Embryonic facial prominence (tissue), 1 donor: ENCODE measurements at regions not wholly inside any gene's neighbourhood (a gene's known extent, or its start where the extent isn't known, plus 50 kb on each side); places are given as distances from the start of the nearest gene placed in this dataset.

Experiments used
- DNase-seq: peaks from one replicate; pipeline ENCODE4 v3.0.0-alpha.2; 2016; ENCODE audit errors: extremely low spot score

GRCh38 chr3:99442599-99442998, 195.8 kb upstream of the COL8A1 start:
- no peak for DNase-seq

GRCh38 chr3:99439892-99440291, 198.5 kb upstream of the COL8A1 start:
- no peak for DNase-seq

- no peak for DNase-seq
Observed at GRCh38 chr3:99434190-99434589, 204.2 kb upstream of the COL8A1 start.

GRCh38 chr3:99430348-99431134, 207.9 kb upstream of the COL8A1 start:
- DNase-seq = no peak

- DNase-seq = no peak
Observed at GRCh38 chr3:99429502-99429901, 208.9 kb upstream of the COL8A1 start.

- DNase-seq = no peak
Observed at GRCh38 chr3:99425930-99426329, 212.5 kb upstream of the COL8A1 start.

- no peak for DNase-seq
Observed at GRCh38 chr3:99419116-99419515, 219.3 kb upstream of the COL8A1 start.

GRCh38 chr3:99418709-99419108, 219.7 kb upstream of the COL8A1 start:
- DNase-seq = no peak

GRCh38 chr3:99418209-99418635, 220.2 kb upstream of the COL8A1 start:
- DNase-seq = no peak

GRCh38 chr3:99413504-99413903, 224.9 kb upstream of the COL8A1 start:
- DNase-seq = no peak

- no peak for DNase-seq
Observed at GRCh38 chr3:99410789-99411311, 227.5 kb upstream of the COL8A1 start.

GRCh38 chr3:99409961-99410360, 228.4 kb upstream of the COL8A1 start:
- DNase-seq = no peak

GRCh38 chr3:99407257-99407656, 231.1 kb upstream of the COL8A1 start:
- DNase-seq = no peak

GRCh38 chr3:99402755-99403154, 235.6 kb upstream of the COL8A1 start:
- DNase-seq = no peak

- DNase-seq = no peak
Observed at GRCh38 chr3:99400352-99400751, 238.0 kb upstream of the COL8A1 start.

GRCh38 chr3:99396651-99397275, 241.6 kb upstream of the COL8A1 start:
- DNase-seq = no peak

- no peak for DNase-seq
Observed at GRCh38 chr3:99394831-99395778, 243.3 kb upstream of the COL8A1 start.

GRCh38 chr3:99393961-99394360, 244.4 kb upstream of the COL8A1 start:
- DNase-seq = no peak

GRCh38 chr3:99388780-99389179, 249.6 kb upstream of the COL8A1 start:
- DNase-seq = no peak

- no peak for DNase-seq
Observed at GRCh38 chr3:99384596-99384995, 253.8 kb upstream of the COL8A1 start.

- DNase-seq = no peak
Observed at GRCh38 chr3:99376926-99377325, 261.5 kb upstream of the COL8A1 start.

GRCh38 chr3:99373846-99374210, 264.6 kb upstream of the COL8A1 start:
- DNase-seq = no peak
